NCI-H1694 (cell line): ENCODE measurements at regions not wholly inside any gene's neighbourhood (a gene's known extent, or its start where the extent isn't known, plus 50 kb on each side); places are given as distances from the start of the nearest gene placed in this dataset.

Source experiments
- DNase-seq: peaks from one replicate; lab custom pipeline; 2025; lab: John Stamatoyannopoulos, UW

DNA sequence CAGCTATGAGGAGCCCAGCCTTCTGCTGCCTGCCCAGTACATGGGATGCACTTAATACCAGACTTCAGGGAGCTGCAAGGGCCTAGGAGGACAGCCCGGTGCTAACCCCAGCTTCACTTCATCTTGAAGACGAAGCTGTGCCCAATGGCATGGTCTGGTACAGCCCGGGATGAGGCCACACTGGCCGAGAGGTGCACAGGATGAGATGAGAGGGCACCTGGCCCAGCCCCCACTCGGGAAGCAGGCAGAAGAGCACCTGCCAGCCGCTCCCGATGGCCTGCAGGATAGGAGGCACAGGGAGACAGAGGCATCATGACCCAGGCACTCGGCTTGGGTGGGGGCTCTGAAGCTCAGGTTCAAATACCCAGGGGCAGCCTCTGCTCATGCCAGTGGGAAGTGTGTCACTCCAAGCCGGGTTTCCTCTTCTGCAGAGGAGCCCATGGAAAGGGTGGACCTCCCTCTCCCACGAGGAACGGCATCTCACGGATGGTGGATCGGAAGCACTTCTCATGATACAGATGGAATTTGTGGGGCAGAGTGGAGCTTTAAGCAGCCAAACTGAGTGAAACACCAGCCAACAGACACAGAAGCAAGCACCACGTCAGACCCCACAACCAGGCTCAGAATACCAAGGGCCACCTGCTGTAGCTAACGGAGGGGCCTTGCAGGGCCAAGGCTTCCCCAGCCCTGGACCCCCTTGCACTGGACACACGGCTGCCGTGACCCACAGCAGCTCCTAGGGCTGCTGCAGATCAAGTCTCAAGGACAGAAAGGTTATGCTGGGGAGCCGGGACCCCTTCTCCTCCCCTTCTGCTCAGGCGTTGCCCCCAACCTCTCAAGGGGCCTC is 875.2 kb downstream of the BRD1 start:
- DNase-seq: no peak

DNA sequence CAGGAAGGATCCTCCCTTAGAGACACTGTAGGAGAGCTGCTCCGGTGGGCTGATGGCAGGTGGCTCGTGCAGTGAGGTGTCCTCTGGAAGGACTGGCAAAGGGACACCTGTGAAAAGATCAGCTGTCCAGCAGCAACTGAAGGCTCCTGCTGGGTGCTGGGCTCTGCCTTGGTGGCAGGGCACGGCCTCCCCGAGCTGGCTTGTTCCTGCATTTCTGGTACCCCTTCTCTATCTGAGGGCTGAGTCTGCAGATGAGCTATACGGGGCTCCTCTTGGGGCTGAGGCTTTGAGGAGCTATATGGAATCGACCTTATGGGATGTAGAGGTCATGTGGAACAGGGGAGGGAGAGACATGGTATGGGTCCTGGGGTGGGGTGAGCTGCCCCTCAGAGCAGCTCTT is 875.8 kb downstream of the BRD1 start:
- DNase-seq: no peak

GRCh38 chr22:48950151-48950915 is 877.3 kb downstream of the BRD1 start:
- no peak for DNase-seq

DNA sequence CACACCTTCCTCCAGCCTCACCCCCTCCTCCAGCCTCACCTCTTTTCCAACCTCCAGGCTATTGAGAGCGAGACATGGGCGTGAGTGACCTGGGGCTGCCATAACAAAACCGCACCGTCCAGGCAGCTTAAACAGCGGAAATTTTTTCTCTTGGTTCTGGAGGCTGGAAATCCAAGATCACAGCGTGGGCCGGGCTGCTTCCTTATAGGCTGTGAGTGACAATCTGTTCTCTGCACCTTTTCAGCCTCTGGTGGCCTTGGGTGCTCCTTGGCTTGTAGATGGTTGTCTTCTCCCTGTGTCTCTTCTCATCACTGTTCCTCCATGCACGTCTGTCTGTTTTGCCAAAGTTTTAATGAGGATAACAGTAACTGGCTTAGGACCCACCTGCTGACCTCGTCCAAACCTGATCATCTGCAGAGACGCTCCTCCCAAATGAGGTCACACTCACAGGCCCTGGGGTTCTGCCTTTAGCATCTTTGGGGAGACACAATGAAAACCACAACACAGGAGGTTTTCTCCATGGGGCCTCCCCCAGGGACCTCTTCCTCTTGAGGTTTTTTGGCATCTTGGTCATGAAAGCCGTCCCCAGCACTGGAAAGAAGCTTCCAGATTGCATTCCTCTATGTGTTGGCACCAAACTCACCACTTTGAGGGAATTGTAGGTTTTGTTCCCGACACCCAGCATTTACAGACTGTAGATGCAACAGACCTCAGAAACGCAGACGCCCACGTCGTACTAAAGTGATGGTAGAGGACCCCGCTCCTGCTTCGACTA is 878.1 kb downstream of the BRD1 start:
- no peak for DNase-seq

GRCh38 chr22:48948575-48949170 is 879.0 kb downstream of the BRD1 start:
- no peak for DNase-seq

- DNase-seq: no peak
Observed at GRCh38 chr22:48947636-48948035, 880.0 kb downstream of the BRD1 start.

- DNase-seq: no peak
Observed at GRCh38 chr22:48945621-48946458, 881.8 kb downstream of the BRD1 start.

- DNase-seq: no peak
Observed at GRCh38 chr22:48944751-48945620, 882.7 kb downstream of the BRD1 start.

GRCh38 chr22:48944433-48944750 is 883.3 kb downstream of the BRD1 start:
- DNase-seq: no peak

- DNase-seq: no peak
Observed at GRCh38 chr22:48943567-48944432, 883.9 kb downstream of the BRD1 start.

GRCh38 chr22:48942698-48943566 is 884.7 kb downstream of the BRD1 start:
- no peak for DNase-seq

GRCh38 chr22:48941903-48942575 is 885.6 kb downstream of the BRD1 start:
- no peak for DNase-seq

DNA sequence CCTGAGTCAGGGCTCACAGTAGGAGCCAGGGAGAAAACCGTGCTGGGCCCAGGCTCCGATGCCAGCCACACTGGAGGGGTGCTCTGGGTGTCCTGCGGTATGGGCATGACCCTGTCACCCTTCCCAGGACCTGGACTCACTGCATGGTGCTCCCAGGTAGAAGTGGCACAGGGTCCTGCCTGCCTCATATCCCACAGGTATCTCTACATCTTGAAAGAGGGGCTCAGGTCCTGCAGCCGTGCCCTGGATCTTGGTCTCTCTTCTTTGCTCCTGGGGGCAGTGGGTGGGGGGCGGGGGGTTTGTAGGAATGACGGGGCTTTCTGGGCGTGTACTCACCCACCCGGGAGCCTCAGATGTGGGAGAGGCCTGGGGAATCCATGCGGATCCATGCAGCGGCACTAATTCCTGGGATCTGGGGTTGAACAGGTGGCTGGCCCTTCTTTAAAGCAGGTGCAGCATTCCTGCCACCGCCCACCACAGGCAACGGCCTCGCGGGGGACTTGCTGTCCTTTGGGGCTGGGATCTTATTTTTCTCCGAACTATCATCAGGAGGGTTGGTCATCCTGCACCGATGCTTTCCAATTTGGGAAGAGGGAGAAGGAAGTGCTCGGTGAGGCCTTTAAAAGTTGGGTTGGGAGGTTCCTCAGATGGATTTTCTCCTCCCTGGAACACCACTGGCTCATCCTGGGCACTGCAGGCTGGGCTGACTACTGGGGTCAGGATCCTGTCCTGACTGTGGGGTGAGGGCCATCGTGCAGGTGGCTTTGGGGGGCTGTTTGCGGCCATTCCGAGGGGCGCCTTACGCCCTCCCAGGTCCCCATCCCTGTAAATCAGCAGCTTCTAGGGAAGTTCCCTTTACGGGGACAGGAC is 886.4 kb downstream of the BRD1 start:
- no peak for DNase-seq

DNA sequence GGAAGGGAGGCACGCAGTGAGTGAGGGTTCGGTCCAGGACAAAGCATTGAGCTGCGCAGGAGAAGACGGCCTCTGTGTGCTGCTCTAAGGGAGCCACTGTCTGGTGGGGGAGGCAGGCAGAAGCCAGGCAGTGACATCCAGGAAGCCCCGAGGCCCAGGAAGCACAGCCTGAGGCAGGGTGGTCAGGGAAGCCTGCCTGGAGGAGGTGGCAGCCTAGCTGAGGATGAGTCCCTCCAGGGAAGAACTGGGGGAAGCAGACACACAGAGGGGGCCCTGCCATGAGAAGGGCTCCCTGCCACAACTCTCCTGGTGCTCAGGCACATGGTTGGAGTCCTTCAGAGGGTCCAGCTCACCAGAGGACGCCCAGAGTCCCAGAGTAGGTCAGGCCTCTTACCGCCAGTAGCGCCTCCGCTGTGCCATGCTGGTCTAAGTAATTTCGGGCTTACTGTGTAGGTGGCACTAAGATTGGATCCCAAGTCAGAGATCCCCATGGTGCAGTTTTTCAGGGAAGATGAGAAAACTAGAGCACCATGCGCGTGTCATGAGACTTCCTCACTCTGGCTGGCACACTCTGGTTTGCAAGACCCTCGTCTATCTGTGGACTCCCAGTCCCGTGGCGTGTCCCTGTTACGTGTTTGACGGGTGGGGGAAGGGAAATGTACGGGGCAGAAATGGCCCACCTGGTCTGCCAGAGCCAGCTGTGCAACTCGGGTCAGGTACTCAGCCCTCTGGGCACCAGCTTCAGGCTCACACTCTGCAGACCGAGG is 887.2 kb downstream of the BRD1 start:
- no peak for DNase-seq

- DNase-seq: no peak
Observed at GRCh38 chr22:48939441-48940265, 888.0 kb downstream of the BRD1 start.
